ENCODE measurements at regions not wholly inside any gene's neighbourhood (a gene's known extent, or its start where the extent isn't known, plus 50 kb on each side); places are given as distances from the start of the nearest gene placed in this dataset.

- in situ Hi-C loops (cut with MboI; ENCODE audit: low sequenced_read_pairs in 4 of 4) = no loop called here
- intact Hi-C loops (cut with DNase I; ENCODE audit: low total_unique reads) = no loop called here
Observed at GRCh38 chr2:78895022-78895421, 130.5 kb upstream of the REG3G start.

GRCh38 chr2:78896536-78896935 is 129.0 kb upstream of the REG3G start:
- TF ChIP-seq POLR2A (IDR thresholded peaks at IDR 0.05) (no peak), CTCF (IDR thresholded peaks at IDR 0.05 in 4 of 5, conservative IDR thresholded peaks at IDR 0.05 in 1 of 5) (no peak)
- no peak overlapping the region for H3K27ac ChIP-seq
- intact Hi-C loops (cut with DNase I; ENCODE audit: low total_unique reads) (no loop called here), in situ Hi-C loops (cut with MboI; ENCODE audit: low sequenced_read_pairs in 4 of 4) (no loop called here)
- no peaks in the 10 kb centered on the region for H3K4me1 ChIP-seq
- no peaks in the 10 kb centered on the region for H3K9me3 ChIP-seq
- H3K4me3 ChIP-seq = no peak overlapping the region
- H3K36me3 ChIP-seq = no peaks in the 10 kb centered on the region
- DNase-seq = no peak
- ATAC-seq = no peak
- H3K27me3 ChIP-seq = no peaks in the 10 kb centered on the region

More at GRCh38 chr2:78895022-78895421, 130.5 kb upstream of the REG3G start:
- no peaks in the 10 kb centered on the region for H3K4me1 ChIP-seq
- no peak overlapping the region for H3K4me3 ChIP-seq
- DNase-seq (no peak), ATAC-seq (no peak)
- H3K27me3 ChIP-seq = no peaks in the 10 kb centered on the region
- TF ChIP-seq POLR2A (IDR thresholded peaks at IDR 0.05) (no peak), CTCF (IDR thresholded peaks at IDR 0.05 in 4 of 5, conservative IDR thresholded peaks at IDR 0.05 in 1 of 5) (no peak)
- no peak overlapping the region for H3K27ac ChIP-seq
- no peaks in the 10 kb centered on the region for H3K9me3 ChIP-seq
- H3K36me3 ChIP-seq = no peaks in the 10 kb centered on the region

- TF ChIP-seq POLR2A (IDR thresholded peaks at IDR 0.05) (no peak), CTCF (IDR thresholded peaks at IDR 0.05 in 4 of 5, conservative IDR thresholded peaks at IDR 0.05 in 1 of 5) (no peak)
- no peak overlapping the region for H3K4me3 ChIP-seq
- in situ Hi-C loops (cut with MboI; ENCODE audit: low sequenced_read_pairs in 4 of 4) = no loop called here
- intact Hi-C loops (cut with DNase I; ENCODE audit: low total_unique reads) = no loop called here
- H3K9me3 ChIP-seq = no peaks in the 10 kb centered on the region
- no peaks in the 10 kb centered on the region for H3K27me3 ChIP-seq
- no peaks in the 10 kb centered on the region for H3K36me3 ChIP-seq
- H3K4me1 ChIP-seq = no peaks in the 10 kb centered on the region
- DNase-seq (no peak), ATAC-seq (no peak)
- no peak overlapping the region for H3K27ac ChIP-seq
Observed at GRCh38 chr2:78907089-78907488, 118.4 kb upstream of the REG3G start.

- Histone ChIP-seq H3K9me3 (no peaks in the 10 kb centered on the region), H3K27ac (no peak overlapping the region), H3K27me3 (no peaks in the 10 kb centered on the region), H3K4me3 (no peak overlapping the region), H3K36me3 (no peaks in the 10 kb centered on the region), H3K4me1 (no peaks in the 10 kb centered on the region)
- DNase-seq (no peak), ATAC-seq (no peak)
- TF ChIP-seq POLR2A (IDR thresholded peaks at IDR 0.05) (no peak), CTCF (IDR thresholded peaks at IDR 0.05 in 4 of 5, conservative IDR thresholded peaks at IDR 0.05 in 1 of 5) (no peak)
- in situ Hi-C loops (cut with MboI; ENCODE audit: low sequenced_read_pairs in 4 of 4) = no loop called here
- intact Hi-C loops (cut with DNase I; ENCODE audit: low total_unique reads) = no loop called here
Observed at GRCh38 chr2:78908973-78909372, 116.5 kb upstream of the REG3G start.

GRCh38 chr2:78910376-78910775 is 115.1 kb upstream of the REG3G start:
- H3K36me3 ChIP-seq = no peaks in the 10 kb centered on the region
- intact Hi-C loops (cut with DNase I; ENCODE audit: low total_unique reads) (no loop called here), in situ Hi-C loops (cut with MboI; ENCODE audit: low sequenced_read_pairs in 4 of 4) (no loop called here)
- H3K4me3 ChIP-seq = no peak overlapping the region
- H3K4me1 ChIP-seq = no peaks in the 10 kb centered on the region
- no peak for DNase-seq
- no peaks in the 10 kb centered on the region for H3K27me3 ChIP-seq
- no peak overlapping the region for H3K27ac ChIP-seq
- no peaks in the 10 kb centered on the region for H3K9me3 ChIP-seq
- no peak for ATAC-seq
- TF ChIP-seq CTCF (IDR thresholded peaks at IDR 0.05 in 4 of 5, conservative IDR thresholded peaks at IDR 0.05 in 1 of 5) (no peak), POLR2A (IDR thresholded peaks at IDR 0.05) (no peak)
